GM19025 (cell line): ENCODE measurements at regions not wholly inside any gene's neighbourhood (a gene's known extent, or its start where the extent isn't known, plus 50 kb on each side); places are given as distances from the start of the nearest gene placed in this dataset.
"Not testable (repeated sequence)": the region's sequence is repeated elsewhere in the genome, so short reads cannot be mapped to it uniquely, and the experiment has no call there.

Experiments
- ATAC-seq: cut with Tn5 transposase; IDR thresholded peaks from one replicate; pipeline ENCODE4 v1.9.1; 2021; ENCODE audit warnings: mild to moderate bottlenecking, low read depth, moderate library complexity; ENCODE audit not compliant: unreplicated experiment

DNA sequence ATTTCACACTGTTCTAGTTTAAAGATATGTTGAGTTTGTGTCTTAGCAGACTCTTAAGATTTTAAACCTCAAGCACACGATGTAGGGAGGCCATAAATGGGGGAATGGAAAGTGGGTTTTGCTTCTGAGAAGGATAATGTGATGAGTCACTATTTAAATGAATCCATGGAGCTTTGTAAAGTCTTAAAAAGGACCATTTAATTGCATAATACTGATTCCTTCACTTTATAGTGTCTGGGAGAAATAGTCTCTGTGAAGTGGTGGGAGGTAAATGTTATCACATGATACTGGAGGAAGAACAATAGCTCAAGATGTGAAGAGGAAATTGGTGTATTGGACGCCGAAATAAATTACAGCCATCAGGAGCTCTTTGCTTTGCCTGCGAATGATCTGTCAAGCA is 84.0 kb upstream of the MYO3A start:
- ATAC-seq, result no peak

DNA sequence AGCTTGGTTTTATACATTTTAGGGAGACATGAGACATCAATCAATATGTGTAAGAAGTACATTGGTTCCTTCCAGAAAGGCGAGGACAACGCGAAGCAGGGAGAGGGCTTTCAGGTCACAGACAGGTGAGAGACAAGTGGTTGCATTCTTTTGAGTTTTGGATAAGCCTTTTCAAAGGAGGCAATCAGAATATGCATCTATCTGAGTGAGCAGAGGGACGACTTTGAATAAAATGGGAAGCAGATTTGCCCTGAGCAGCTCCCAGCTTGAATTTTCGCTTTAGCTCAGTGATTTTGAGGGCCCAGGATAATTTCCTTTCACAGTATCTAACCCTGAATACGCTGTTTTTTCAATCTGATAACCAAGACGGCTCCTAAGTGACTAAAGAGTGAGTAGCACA is 82.5 kb upstream of the MYO3A start:
- no peak for ATAC-seq

DNA sequence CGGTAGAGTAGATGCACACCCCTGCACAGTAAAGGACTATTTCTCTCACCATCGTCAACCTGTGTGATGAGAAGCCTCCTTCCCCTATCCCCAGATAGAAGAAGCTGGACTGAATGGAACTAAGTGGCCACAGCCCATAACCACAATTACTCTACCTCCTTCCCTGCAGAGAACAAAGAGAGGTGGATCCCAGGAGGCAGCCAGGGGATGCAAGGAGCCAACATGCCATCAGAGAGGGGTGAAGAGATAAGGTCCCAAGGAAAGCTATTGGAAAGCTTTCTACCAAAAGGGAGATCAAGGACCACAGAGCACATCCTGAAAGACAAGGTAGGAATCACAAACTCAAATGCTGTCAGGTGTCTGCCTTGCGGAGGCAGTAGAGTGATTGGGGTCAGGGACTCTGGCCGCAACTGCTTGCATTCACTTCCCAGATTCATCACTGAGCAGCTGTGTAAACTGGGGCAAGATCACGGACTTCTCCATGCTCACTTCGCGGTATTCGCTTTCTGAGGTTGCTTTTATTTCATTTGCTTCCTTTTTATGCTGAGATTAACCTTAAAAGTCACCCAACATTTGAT is 81.6 kb upstream of the MYO3A start:
- no peak for ATAC-seq

DNA sequence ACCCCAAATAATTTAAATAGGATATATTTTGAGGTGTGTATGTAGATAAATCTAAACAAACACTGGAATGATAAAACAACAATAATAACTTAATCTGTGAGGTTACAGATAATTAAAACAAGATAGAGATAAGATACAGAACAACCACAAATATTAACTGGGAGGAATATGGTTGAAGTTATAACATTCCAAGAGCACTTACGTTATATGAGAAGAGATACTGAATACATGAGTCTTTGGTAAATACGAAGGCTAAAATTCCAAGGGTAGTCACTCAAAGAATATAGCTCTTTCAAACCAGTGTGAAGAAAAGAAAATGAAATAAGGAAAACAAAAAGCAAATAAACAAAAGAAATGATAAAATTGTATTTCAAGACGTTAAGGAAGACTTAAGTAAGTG is 76.0 kb upstream of the MYO3A start:
- ATAC-seq, result no peak

DNA sequence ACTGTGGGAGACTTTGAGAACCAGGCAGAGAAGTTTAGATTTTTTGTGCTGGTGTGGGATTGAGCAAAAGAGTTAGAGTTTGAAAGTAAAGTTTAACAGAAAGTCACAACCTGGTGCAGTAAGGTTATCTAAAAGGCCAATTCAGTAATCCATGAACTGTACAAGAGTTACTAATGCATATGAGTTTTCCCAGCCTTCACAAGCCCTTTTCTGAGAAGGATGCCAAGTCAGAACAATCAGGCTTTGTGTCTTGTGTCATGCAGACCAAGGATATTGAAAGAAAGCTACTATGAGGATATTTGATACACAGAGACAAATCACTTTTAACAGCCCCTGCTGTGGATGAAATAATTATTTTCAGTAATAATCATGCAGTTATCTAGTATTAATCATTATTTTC is 68.8 kb upstream of the MYO3A start:
- ATAC-seq, result no peak

DNA sequence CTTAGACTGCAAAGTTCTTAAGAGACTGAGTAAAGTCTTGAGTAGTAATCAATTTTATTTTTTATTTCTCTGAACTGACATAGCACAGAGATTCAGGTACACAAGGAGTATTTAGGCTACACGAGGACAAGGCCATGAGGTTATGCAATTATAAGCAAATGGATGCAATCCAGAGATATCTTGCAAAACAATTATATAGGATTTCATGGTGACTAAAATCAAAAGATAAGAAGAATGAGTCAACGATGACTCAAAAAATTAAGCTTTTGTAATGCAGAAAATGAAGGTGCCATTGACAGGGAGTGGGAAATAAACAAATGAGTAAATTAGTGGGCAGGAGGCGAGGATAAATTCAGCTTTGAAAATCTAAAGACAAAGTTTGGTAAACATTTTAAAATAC is 66.7 kb upstream of the MYO3A start:
- no peak for ATAC-seq

DNA sequence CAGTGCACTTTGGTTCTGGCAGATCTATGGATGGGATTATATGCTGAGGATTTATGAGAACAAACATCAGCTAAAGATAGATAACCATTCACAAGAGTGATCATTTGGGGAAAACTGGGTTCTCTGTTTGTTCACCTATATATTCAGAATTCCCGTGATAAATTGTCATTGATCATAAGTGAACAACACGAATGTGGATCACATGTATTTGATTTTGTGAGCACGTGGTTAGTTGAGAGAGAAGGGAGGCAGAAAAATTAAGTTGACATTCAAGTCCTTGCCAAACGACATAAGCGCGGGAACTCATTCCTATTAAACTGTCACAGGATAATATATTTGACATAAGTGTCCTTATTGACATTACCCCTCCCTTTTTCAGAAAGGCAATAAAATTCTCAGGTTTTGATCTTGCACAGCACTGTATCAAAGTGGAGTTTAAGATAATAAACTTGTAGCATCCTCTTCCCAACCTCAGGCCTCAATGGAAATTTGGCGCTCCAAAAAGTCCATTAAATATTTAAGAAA is 64.9 kb upstream of the MYO3A start:
- no peak for ATAC-seq

DNA sequence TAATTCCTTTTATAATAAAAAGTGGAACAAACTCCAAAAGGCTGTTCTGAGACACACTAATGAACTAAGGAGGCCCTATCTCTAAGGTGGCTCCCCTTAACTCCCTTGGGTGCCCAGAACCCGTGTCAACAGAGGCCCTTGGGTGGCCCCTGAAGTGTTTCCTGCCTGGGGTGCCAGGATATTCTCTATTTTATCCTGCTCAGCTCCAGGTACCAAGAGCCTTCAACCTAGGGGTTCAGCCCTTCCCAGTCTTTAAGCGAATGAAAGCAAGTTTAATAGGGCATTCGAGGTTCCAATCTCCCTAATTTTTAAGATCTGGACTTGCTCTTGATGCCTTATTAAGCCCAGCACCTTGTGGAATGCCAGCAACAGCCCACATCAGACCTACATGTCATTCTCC is 64.4 kb upstream of the MYO3A start:
- no peak for ATAC-seq

DNA sequence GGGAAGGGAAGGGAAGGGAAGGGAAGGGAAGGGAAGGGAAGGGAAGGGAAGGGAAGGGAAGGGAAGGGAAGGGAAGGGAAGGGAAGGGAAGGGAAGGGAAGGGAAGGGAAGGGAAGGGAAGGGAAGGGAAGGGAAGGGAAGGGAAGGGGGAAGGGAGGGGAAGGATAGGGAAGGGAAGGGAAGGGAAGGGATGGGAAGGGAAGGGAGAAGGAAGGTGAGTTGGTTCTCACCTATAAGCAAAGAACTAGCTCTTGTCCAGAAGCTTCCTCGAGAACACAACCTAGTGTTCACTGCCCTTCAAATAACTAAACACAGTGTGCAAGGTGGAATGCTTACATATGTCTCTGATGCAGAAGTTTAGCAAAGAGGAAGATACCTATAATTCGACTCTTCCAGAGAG is 59.6 kb upstream of the MYO3A start:
- not testable (repeated sequence) for ATAC-seq

DNA sequence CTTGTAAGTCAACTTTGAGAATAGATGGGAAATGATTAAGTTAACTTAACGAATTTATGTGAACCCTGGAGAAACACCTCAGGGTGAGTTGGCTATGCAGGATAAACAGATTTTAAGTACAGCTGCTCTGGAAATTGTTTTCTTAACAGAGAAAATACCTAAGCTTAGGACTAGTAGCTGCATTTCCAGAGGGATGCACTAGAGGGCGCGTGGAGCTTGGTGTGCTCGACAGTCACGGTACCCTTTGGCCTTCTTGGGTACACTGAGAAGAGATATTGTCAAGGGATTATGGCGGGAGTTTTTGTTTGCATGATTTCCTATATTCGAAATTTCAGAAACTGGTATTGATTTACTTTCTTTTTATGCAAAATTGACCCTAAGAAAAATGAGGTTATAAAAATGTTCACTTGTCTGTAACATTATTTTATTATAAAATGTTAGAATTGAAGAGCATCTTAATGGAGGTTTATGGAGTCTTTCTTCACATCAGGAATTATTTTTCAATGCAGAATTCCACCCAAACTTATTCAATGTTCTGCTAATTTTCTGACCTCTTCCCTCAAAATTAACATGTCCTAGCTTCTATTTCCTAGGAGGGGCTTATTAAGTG is 58.4 kb upstream of the MYO3A start:
- peak; percentile 94 for ATAC-seq

DNA sequence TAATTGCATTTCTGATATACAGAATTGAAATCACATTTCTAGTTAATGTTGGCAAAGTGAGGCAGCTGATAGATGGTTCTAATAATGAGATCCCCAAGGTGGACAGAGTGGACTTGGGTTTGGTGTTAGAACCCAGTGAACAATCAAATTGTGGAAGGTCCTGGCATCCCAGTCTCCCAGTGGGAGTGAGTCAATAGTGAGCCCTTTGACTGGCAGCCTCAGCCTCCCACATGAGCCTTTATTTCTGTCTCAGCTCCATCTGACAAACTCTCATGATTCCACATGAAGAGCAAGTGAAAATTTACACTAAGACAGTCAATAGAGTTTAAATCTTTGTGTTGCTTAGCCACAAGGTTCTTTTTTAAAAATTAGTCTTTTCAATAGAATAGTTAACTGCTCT is 56.7 kb upstream of the MYO3A start:
- no peak for ATAC-seq
